ENCODE measurements at regions not wholly inside any gene's neighbourhood (a gene's known extent, or its start where the extent isn't known, plus 50 kb on each side); places are given as distances from the start of the nearest gene placed in this dataset.

DNA sequence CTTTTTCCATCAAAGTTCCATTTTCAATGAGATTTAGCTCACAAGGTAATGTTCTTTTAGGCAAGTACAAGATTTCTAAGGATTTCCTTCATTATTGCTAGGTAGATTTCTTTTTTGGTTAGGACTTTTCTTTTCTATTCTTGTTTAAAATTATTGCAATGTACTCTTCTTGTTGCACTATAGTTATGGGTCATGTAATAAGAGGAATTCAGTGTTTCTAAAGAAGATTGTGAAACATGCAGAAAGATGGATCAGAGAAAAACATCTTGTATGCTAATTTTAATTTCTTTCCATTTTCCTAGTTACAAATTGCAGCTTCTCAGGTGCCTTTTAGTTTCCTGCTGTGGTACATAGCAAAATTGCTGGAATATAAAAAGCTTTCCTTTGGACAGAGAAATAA, 56.1 kb downstream of the BTG1 start:
- DNase-seq (ENCODE audit: low read depth in 2 of 3, low spot score in 1 of 3), result no peak

DNA sequence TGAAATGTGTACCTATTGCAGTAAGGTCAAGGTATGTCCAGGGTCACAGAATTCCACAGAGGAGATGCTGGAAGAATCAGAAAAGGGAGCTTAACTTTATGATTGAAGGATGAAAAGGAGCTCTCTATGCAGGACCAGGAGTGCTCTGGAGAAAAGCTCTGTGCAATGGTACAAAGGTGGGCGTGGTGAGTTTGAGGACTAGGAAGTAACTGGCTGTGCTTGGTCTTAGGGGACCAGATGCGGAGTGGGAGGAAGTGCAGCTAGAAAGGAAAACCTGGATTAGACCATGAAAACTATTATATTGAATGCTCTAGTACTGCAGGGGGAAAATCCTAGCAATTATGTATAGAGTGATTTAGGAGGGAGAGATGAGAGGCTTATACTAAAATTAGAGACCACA, 56.8 kb downstream of the BTG1 start:
- no peak for DNase-seq (ENCODE audit: low read depth in 2 of 3, low spot score in 1 of 3)

GRCh38 chr12:92085736-92086040, 60.0 kb downstream of the BTG1 start:
- no peak for DNase-seq (ENCODE audit: low read depth in 2 of 3, low spot score in 1 of 3)

DNA sequence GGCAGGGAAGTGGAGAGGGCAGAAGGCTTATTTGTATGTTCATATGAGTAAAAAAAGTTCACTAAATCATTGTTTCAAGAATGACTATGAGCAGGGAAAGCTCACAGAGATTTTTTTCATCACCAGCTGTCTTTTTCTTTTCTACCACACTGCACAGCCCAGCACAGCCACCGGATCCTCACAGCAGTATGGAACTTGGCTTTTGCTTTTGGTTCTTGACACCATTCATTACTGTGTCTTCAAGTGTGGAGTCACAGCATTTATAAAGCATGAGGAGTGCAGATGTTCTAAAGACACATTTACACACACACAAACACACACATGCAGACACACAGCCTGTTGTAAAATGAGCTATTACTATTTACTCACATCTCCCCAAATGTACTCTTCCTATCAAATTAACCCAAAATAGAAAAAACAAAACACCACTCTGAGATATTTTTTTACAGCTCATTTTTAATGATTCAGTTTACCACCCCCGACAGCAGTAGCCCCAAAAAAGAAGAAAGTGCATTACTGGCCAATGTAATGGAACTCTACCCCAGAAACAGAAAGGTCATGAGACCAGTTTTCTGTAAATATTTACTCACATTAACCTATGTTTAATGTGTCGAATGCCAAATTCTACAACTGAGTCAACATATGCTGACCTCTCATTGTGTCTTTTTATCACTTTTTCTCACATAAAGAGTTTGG, 60.5 kb downstream of the BTG1 start:
- DNase-seq (ENCODE audit: low read depth in 2 of 3, low spot score in 1 of 3), result no peak

DNA sequence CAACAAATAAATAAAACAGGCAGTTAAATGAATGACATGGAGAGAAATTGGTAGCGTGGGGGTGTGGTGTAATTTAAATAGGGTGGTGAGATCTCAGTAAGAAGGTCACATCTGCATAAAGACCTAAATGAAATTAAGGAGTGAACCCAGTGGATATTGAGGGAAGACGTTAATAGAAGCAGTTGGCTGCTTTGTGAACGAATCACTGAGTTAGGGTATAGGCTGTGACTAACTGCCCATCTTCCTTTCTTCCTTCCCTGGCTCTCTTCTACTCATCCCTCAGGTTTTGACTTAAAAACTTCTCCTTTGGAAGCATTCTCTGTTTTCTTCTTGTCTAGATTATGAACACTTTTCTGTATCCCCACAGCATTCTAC, 64.7 kb downstream of the BTG1 start:
- DNase-seq (ENCODE audit: low read depth in 2 of 3, low spot score in 1 of 3), result no peak

GRCh38 chr12:92079054-92079385, 66.6 kb downstream of the BTG1 start:
- DNase-seq (ENCODE audit: low read depth in 2 of 3, low spot score in 1 of 3), result no peak

GRCh38 chr12:92078167-92079053, 67.2 kb downstream of the BTG1 start:
- DNase-seq (ENCODE audit: low read depth in 2 of 3, low spot score in 1 of 3), result peak in 1 of 3 donors; percentile 19

GRCh38 chr12:92077530-92077929, 68.1 kb downstream of the BTG1 start:
- no peak for DNase-seq (ENCODE audit: low read depth in 2 of 3, low spot score in 1 of 3)

DNA sequence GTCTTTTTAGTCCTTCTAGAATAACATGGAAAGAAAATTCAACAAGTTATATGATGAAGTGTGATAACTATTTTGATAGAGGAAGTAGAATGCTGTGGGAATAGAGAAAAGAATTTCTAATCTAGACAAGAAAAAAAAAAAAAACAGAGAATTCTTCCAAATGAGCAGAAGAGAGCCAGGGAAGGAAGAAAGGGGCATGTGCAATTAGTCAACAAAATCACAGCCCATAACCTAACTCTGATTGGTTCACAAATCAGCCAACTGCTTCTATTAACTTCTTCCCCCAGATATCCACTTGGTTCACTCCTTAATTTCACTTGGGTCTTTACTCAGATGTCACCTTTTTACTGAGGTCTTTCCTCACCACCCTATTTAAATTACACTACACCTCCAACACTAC, 69.5 kb downstream of the BTG1 start:
- no peak for DNase-seq (ENCODE audit: low read depth in 2 of 3, low spot score in 1 of 3)

DNA sequence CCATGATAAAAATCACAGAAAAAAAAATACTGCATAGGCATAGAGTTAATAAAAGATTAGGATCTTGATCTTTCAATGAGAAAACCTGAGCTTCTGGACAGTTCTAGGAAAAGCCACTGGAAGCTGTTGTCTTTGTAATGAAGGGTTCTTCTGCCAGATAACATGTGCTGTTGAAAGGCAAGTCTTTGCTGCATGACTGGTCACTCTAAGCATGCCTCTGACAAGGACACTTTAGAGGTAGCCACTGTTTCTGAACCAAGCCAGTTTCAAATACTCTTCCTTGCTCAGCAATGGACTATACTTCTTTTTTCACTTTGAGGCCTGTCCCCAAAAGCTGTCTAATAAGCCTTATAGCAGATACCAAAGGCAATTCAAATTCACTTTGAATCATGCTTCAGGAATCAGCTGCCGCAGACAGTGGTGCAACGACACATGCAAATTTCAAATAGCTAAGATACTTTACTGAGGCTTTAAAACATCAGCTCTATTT, 70.2 kb downstream of the BTG1 start:
- no peak for DNase-seq (ENCODE audit: low read depth in 2 of 3, low spot score in 1 of 3)

DNA sequence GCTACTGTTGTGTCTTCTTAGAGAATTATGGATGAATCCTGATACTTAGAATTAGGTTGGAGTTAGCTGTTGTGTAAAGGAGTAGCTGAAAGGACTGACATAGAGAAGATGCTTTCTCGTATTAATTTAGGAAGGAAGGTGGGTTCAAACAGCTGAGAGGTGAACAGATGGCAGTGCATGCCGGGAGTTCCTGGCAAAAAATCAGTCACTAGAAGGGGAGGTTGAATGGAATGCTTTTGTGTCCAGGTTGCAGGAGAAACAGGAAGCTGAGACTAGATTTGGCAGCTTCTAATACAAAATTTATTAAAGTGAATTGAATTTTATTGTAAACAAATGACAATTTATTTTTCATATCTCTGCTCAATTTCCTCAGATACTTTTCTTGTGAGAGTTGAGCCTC, 70.8 kb downstream of the BTG1 start:
- DNase-seq (ENCODE audit: low read depth in 2 of 3, low spot score in 1 of 3), result no peak

DNA sequence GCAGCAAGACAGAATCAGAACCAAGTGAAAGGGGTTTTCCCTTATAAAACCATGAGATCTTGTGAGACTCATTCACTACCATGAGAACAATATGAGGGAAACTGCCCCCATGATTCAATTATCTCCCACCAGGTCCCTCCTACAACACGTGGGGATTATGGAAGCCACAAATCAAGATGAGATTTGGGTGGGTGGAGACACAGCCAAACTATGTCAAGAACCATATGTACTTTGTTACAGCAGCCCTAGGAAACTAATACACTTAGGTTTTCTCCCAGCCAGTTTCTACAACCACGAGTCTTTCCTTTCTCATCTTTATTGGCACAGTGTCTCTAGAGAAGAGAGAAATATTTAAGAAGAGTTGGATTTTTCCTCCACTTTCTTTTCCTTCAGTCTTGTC, 72.6 kb downstream of the BTG1 start:
- DNase-seq (ENCODE audit: low read depth in 2 of 3, low spot score in 1 of 3), result no peak

- no peak for DNase-seq (ENCODE audit: low read depth in 2 of 3, low spot score in 1 of 3)
These were observed 73.5 kb downstream of the BTG1 start for GRCh38 chr12:92072112-92072511.

DNA sequence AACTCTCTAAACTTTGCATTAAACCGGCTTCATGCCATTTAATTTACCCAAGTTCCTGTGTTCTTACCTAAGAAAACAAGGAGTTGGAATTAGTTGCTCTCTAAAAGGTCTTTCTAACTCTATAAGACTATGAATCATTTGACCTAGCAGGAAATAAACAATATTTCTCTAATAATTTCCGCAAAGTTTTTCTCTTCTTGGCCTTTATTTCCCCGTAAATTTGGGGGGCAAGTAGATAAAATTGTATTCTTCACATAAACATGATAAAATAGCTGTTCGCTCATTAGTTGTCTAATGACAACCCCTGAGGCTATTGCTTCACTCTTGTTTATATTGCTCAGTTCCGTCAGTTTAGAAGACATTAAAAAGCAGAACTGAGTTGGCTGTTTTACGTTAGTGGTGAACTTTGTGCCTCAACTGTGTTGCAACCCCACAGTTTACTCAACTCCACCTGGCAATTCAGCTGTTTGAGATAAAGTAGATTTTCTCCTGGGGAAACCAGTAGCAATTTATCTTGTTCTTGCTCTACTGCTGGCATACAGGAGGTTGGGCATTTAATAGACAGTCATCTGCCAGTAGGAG, 74.7 kb downstream of the BTG1 start:
- no peak for DNase-seq (ENCODE audit: low read depth in 2 of 3, low spot score in 1 of 3)

GRCh38 chr12:92070054-92070863, 75.4 kb downstream of the BTG1 start:
- no peak for DNase-seq (ENCODE audit: low read depth in 2 of 3, low spot score in 1 of 3)

DNA sequence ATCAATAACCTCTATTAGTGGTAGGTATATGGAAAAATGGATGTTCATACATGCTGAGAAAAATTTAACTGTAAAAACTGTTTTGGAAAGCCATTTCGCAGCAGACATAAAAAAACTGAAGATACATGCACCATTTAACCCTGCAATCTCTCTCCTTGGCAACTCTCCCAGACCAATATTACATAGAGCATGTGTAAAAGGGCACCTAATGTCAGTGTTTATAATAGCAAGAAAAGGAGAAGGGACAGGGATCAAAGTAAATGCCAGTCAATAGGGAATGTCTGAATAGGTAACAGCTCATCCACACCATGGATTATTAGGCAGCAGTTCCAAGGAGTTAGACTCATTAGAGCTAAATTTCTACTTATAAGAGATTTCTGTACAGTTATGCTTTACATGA, 77.2 kb downstream of the BTG1 start:
- DNase-seq (ENCODE audit: low read depth in 2 of 3, low spot score in 1 of 3), result no peak

DNA sequence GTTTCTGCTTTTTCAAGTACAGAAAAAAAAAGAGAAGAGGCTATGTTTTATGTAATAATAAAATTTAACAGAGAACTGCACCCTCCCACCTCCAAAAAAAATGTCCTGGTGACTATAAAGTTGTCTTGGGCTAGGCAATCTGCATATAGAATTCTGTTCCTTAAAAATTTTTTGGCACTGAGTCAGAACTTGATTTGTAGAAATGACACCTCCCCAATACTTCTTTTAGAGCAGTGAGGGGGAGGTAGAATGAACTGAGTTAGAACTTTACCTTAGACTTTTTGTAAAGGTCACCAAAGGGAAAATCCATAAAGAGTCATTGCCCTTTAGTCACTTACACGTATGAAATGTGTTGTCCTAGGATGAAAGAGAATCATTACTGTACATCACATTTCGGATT, 80.0 kb downstream of the BTG1 start:
- DNase-seq (ENCODE audit: low read depth in 2 of 3, low spot score in 1 of 3), result no peak

DNA sequence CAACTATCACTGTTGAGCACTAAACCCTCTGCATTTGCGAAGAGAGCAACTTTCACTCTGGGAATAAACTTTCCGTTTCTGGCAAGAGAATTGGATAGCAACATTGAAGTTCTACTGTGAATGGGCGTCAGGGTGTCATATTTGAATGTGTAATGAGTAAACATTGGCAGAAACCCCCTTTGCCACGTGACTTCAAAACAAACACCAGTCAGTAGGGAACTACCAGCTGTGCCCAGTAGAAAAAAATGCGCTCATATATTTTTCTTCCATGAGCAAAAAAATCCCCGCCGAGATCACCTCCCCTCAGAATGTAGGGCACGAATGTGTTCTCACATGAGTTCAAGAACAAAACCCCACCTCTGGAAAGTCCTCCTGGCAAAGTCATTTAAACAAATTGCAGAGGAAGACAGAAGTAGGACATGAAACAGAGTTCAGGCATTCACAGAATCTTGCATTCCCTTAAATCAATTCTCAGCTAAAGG, 80.6 kb downstream of the BTG1 start:
- peak in 2 of 3 donors; percentile 25 to 30 for DNase-seq (ENCODE audit: low read depth in 2 of 3, low spot score in 1 of 3)

DNA sequence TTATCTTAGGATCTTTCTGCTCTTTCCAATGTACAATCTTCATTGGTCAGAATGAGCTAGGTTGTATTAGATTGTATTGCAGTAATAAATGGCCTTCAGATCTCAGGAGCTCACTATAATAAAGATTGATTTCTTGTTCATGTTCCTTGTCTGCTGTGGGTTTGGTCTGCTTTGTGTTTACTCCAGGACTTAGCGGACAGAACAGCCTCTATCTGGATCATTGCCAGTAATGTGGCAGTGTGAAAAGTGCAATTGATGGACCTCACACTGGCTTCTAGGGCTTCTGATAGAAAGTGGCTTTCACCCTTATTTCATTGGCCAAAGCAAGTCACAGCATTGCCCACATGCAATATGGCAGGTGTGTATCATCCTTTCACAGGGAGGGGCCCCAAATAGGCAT, 81.2 kb downstream of the BTG1 start:
- no peak for DNase-seq (ENCODE audit: low read depth in 2 of 3, low spot score in 1 of 3)

DNA sequence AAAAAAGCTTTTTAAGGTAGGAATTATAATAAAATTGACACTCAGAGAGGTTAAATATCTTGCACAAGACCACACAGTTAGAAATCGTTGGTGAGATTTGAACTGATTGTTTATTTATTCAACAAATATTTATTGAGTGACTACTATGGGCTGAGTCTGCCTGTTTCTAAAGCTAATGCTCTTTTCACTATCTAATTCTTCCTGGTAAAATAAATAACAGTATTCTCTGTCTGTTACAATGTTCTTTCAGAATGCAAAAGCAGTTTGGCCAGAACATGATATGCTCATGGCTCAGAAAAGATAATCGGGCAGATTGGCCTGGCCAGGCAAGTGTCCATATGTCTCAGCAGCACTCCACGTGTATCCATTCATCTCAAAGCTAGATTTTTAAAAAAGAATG, 82.0 kb downstream of the BTG1 start:
- no peak for DNase-seq (ENCODE audit: low read depth in 2 of 3, low spot score in 1 of 3)

Data from stimulated activated CD4-positive, alpha-beta T cell treated with anti-CD3 and anti-CD28 coated beads, Interleukin-12 subunit alpha, Interleukin-12 subunit beta, amount 100 ng/mL, for 48 hours (primary cell).